HG03196 (cell line): ENCODE measurements at regions not wholly inside any gene's neighbourhood (a gene's known extent, or its start where the extent isn't known, plus 50 kb on each side); places are given as distances from the start of the nearest gene placed in this dataset.
A peak's percentile ranks its signal among the peaks of the same experiment; 100 is the strongest.

ENCODE experiments used
- ATAC-seq: cut with Tn5 transposase; IDR thresholded peaks from one replicate; pipeline ENCODE4 v1.9.1; 2021; ENCODE audit not compliant: unreplicated experiment

DNA sequence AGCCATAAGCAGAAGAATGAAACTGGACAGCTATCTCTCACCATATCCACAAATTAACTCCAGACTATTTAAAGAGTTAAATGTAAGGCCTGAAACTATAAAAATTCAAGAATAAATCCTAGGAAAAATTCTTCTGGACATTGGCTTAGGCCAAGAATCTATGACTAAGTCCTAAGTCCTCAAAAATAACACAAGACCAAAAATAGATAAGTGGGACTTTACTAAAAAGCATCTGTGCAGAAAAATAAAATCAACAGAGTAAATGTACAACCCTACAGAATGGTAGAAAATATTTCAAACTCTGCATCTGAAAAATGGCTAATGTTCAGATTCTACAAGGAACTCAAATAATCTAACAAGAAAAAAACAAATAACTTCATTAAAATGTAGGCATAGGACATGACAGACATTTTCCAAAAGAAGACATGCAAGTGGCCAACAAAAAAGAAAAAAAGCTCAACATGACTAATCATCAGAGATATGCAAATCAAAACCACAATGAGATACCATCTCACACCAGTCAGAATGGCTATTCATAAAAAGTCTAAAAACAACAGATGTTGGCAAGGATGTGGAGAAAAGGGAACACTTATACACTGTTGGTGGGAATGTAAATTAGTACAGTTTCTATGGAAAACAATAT lies 61.0 kb upstream of the PPFIA2 start:
- no peak for ATAC-seq

GRCh38 chr12:81815611-81816010 lies 56.5 kb upstream of the PPFIA2 start:
- ATAC-seq = no peak

GRCh38 chr12:81811778-81812125 lies 52.6 kb upstream of the PPFIA2 start:
- ATAC-seq = no peak

- ATAC-seq = no peak
Measured at GRCh38 chr12:81811061-81811777, 52.1 kb upstream of the PPFIA2 start.

DNA sequence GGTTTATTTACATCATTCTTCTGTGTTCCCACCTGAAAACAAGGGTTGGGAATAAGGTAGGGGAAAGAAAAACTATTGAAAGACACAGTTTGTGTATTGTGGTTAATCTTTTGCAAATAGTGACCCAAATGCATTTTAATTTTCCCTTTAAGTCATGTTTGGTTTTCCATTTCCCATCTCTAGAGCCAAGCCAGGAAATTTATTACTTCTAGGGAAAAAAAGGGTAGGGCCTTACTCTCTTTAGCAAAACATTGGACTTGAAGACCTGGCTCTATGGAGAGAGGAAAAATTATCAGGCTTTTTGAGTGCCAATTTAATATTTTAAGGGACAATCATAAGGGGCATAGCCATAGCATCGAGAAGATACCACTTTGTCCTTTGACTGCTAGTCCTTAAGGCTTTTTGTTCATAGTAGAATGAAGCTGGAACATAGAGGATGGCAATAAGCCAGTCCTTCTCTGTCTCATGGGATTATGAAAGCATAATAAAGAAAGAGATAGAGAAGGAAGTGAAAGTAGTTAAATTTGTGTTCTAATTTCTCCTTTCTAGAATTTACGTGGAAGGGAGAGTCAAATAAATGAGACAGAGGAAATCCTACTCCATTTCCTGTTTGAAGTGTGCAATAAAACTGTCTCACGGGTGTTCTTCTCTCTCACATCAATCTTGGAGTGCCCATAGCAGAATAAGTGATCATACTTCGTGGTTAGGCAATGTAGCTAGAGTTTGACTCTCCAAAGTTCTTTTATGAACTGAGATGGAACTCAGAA lies 50.9 kb upstream of the PPFIA2 start:
- peak; percentile 87 for ATAC-seq

DNA sequence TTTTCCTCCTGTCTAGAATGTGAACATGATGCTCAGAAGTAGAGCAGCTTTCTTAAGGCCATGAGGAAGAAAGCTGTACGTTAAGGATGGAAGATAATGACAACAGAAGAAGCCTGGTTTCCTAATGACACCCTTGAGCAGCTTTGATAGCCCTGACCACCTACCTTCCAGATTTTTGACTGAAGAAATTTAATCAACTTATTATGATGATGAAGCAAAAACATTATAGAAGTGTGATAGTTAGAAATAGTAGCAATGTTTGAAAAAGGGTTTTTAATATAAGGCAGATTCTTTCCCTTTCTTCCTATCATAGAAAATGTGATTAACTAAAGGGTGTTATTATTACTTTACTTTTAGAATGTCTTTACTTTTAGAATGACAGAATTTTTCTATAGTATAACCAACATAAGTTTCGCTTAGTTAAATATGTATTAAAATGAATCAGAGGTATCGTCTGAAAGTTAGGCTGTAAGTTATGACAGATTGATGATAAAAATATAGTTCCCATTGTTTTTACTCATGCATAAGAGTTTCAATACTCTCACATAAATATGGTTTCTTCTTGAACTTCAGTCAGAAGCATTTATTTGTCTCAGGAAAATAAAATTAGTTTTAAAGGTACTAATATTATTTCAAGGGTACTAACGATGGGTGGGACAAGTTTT lies 50.1 kb upstream of the PPFIA2 start:
- ATAC-seq = no peak
